DOHH2 (cell line): ENCODE measurements at regions not wholly inside any gene's neighbourhood (a gene's known extent, or its start where the extent isn't known, plus 50 kb on each side); places are given as distances from the start of the nearest gene placed in this dataset.

Experiments used
- H3F3A ChIP-seq: fragments of 200-600 bp; sonication (generic), shearing (Covaris generic); 2 replicates; pipeline ENCODE4 v1.6.0; 2016; ENCODE audit warnings: antibody characterized with exemption, mild to moderate bottlenecking; ENCODE audit not compliant: control insufficient read depth, insufficient read depth
- H3K27ac ChIP-seq: fragments of 200-600 bp; sonication (generic); 2 replicates; pipeline ENCODE4 v1.5.1; 2014; ENCODE audit warnings: low read depth, mild to moderate bottlenecking, low read length, moderate library complexity
- H3K27me3 ChIP-seq: fragments of 200-600 bp; sonication (generic); 2 replicates; pipeline ENCODE4 v1.6.1; 2014; ENCODE audit warnings: mild to moderate bottlenecking, low read length, mixed read lengths; ENCODE audit not compliant: control insufficient read depth
- H3K36me3 ChIP-seq: fragments of 200-600 bp; sonication (generic); 2 replicates; pipeline ENCODE4 v1.6.1; 2014; ENCODE audit warnings: mild to moderate bottlenecking, low read length, moderate library complexity, mixed read lengths; ENCODE audit not compliant: control insufficient read depth
- H3K4me1 ChIP-seq: fragments of 200-600 bp; sonication (generic); 2 replicates; pipeline ENCODE4 v1.6.1; 2014; ENCODE audit warnings: mild to moderate bottlenecking, low read length, mixed read lengths; ENCODE audit not compliant: control insufficient read depth
- H3K4me2 ChIP-seq: fragments of 200-600 bp; sonication (generic); 2 replicates; pipeline ENCODE4 v1.6.0; 2014; ENCODE audit warnings: mild to moderate bottlenecking, low read length, moderate library complexity
- H3K4me3 ChIP-seq: fragments of 200-600 bp; sonication (generic); 2 replicates; pipeline ENCODE4 v1.5.1; 2014; ENCODE audit warnings: mild to moderate bottlenecking, low read length, mixed read lengths
- H3K79me2 ChIP-seq: fragments of 200-600 bp; sonication (generic); 2 replicates; pipeline ENCODE4 v1.6.1; 2014; ENCODE audit warnings: mild to moderate bottlenecking, low read length, mixed read lengths; ENCODE audit not compliant: control insufficient read depth
- H3K9me2 ChIP-seq: fragments of 200-600 bp; sonication (generic); replicated peaks from 2 replicates; pipeline ENCODE4 v1.6.1; 2014; ENCODE audit warnings: mild to moderate bottlenecking, low read length, mixed read lengths; ENCODE audit not compliant: control insufficient read depth
- H3K9me3 ChIP-seq: fragments of 200-600 bp; sonication (generic); 2 replicates; pipeline ENCODE4 v1.6.1; 2014; ENCODE audit warnings: antibody characterized with exemption, low read length, mixed read lengths; ENCODE audit not compliant: control insufficient read depth, insufficient read depth
- H4K20me1 ChIP-seq: fragments of 200-600 bp; sonication (generic); 2 replicates; pipeline ENCODE4 v1.6.0; 2014; ENCODE audit warnings: low read depth, mild to moderate bottlenecking, antibody characterized with exemption, low read length, moderate library complexity; ENCODE audit not compliant: control insufficient read depth, insufficient read depth
- EZH2phosphoT487 ChIP-seq: fragments of 200-600 bp; sonication (generic); IDR thresholded peaks from 2 replicates; pipeline ENCODE4 v1.6.1; 2017; ENCODE audit warnings: borderline replicate concordance, mild to moderate bottlenecking, antibody characterized with exemption, low read length, moderate library complexity, mixed read lengths
- TF ChIP-seq, protein P1 (sequence below): fragments of 200-600 bp; sonication (generic); IDR thresholded peaks from one replicate; pipeline ENCODE4 v1.5.1; 2014; ENCODE audit warnings: antibody characterized with exemption, mild to moderate bottlenecking, low read depth, low read length; ENCODE audit not compliant: poor library complexity, severe bottlenecking

DNA sequence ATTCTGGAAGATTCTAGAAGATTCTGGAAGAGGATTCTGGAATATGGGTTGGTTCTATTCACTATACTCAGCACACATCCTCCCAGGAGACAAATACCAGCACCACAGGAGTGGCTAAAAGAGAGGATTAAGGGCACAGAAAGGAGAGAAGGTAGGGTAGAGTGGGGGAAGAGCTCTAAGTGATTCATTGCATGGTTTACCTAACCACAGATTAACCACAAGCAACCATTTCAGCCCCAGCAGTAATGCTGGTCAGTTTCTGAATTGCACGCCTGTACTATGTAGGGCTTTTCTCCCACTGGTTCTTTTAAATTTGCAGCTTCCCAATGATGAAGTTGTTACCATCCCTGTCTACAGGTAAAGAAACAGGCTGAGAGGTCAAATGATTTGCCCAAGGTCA is 192.7 kb upstream of the PMEPA1 start:
- no peak overlapping the region for H3K27ac ChIP-seq
- no peak for TF ChIP-seq EZH2phosphoT487
- H3F3A ChIP-seq = no peaks in the 10 kb centered on the region
- H3K4me2 ChIP-seq = no peak overlapping the region
- H3K9me3 ChIP-seq = no peaks in the 10 kb centered on the region
- peaks cover 34% of the 10 kb centered on the region for H3K27me3 ChIP-seq
- peaks cover 3% of the 10 kb centered on the region; the same call in 1 of the 2 replicates for H3K4me1 ChIP-seq
- H3K9me2 ChIP-seq = no peaks in the 10 kb centered on the region
- H3K36me3 ChIP-seq = no peaks in the 10 kb centered on the region
- no peak overlapping the region for H3K4me3 ChIP-seq
- H3K79me2 ChIP-seq = no peaks in the 10 kb centered on the region
- H4K20me1 ChIP-seq = no peaks in the 10 kb centered on the region

DNA sequence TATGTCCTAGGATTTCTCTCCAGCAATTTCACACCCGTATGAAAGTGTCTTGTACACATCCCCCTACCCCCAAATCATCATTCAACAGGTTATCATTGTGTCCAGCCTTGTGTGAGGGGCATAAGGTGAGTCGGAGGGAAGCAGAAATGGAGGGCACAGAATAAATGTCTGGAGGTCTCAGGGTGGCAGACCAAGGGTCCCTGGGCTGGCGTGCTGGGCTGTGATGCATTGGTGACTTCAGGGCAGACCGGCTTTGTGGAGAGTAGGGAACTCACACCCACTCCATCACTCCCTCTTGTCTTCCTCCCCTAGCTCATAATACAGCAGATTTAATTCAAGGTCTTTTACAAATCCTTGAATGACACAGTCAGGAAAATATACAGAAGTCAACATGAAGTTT is 191.7 kb upstream of the PMEPA1 start:
- Histone ChIP-seq H3K36me3 (no peaks in the 10 kb centered on the region), H3K27me3 (peaks cover 34% of the 10 kb centered on the region), H3K4me2 (no peak overlapping the region), H4K20me1 (no peaks in the 10 kb centered on the region), H3K79me2 (no peaks in the 10 kb centered on the region), H3K9me2 (no peaks in the 10 kb centered on the region), H3K4me3 (no peak overlapping the region), H3K4me1 (peaks cover 3% of the 10 kb centered on the region; the same call in 1 of the 2 replicates), H3K27ac (no peak overlapping the region), H3K9me3 (no peaks in the 10 kb centered on the region), H3F3A (no peaks in the 10 kb centered on the region)
- TF ChIP-seq EZH2phosphoT487 = no peak
- TF ChIP-seq, protein P1, sequence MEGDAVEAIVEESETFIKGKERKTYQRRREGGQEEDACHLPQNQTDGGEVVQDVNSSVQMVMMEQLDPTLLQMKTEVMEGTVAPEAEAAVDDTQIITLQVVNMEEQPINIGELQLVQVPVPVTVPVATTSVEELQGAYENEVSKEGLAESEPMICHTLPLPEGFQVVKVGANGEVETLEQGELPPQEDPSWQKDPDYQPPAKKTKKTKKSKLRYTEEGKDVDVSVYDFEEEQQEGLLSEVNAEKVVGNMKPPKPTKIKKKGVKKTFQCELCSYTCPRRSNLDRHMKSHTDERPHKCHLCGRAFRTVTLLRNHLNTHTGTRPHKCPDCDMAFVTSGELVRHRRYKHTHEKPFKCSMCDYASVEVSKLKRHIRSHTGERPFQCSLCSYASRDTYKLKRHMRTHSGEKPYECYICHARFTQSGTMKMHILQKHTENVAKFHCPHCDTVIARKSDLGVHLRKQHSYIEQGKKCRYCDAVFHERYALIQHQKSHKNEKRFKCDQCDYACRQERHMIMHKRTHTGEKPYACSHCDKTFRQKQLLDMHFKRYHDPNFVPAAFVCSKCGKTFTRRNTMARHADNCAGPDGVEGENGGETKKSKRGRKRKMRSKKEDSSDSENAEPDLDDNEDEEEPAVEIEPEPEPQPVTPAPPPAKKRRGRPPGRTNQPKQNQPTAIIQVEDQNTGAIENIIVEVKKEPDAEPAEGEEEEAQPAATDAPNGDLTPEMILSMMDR = no peak

DNA sequence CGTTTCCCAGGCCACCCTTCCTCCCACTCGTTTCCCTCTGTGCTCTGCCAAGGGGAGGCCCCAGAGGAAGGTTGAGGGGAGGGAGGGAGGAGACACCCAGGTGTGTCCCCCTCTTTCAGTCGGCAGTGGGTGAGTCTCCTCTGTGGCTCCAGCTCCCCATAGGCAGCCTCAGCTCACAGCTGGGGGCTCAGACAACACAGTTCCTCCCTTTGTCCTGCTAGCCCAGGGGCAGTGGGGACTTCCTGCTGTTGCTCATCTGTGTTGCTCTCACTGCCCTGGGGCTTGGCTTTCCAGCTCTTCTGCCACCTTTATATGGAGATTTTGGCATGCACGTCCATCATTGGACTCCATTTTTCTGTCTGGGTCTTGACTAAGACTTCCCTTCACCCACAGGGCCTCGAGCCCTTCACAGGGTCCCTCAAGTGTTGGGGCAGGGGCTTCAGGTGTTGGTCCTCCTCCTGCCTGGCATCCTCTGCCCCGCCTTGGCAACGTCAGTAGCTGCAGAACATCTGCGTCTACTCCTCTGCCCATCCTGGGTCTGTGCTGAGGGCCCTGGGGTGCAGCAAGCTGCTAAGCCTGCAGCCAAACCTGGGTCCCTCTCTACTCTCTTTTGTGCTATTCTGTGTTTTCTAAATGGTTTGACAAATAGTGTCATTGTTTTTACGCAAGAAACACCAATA is 190.6 kb upstream of the PMEPA1 start:
- Histone ChIP-seq H4K20me1 (no peaks in the 10 kb centered on the region), H3K9me2 (no peaks in the 10 kb centered on the region), H3K4me1 (peaks cover 3% of the 10 kb centered on the region; the same call in 1 of the 2 replicates), H3K9me3 (no peaks in the 10 kb centered on the region), H3K79me2 (no peaks in the 10 kb centered on the region), H3K27ac (no peak overlapping the region), H3K36me3 (no peaks in the 10 kb centered on the region), H3K4me2 (no peak overlapping the region), H3F3A (no peaks in the 10 kb centered on the region), H3K4me3 (no peak overlapping the region), H3K27me3 (peaks cover 25% of the 10 kb centered on the region)
- no peak for TF ChIP-seq EZH2phosphoT487
- TF ChIP-seq, protein P1 = no peak

DNA sequence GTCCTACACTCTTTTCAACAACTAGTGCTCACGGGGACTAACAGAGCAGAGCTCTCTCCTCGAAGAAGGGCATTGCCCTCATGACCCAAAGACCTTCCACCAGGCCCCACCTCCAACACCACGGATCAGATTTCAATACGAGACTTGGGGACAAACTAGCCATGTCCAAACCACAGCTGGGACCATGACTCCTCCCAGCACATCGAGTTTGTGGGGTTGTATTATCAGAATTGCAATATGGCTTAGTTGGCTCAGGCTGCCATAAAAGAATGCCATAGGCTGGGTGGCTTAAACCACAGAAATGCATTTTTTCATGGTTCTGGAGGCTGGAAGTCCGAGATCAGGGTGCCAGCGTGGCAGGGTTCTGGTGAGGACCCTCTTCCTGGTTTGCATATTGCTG is 189.7 kb upstream of the PMEPA1 start:
- Histone ChIP-seq H3K4me1 (peaks cover 3% of the 10 kb centered on the region; the same call in 1 of the 2 replicates), H4K20me1 (no peaks in the 10 kb centered on the region), H3F3A (no peaks in the 10 kb centered on the region), H3K27me3 (peaks cover 18% of the 10 kb centered on the region), H3K9me3 (no peaks in the 10 kb centered on the region), H3K27ac (no peak overlapping the region), H3K9me2 (no peaks in the 10 kb centered on the region), H3K36me3 (no peaks in the 10 kb centered on the region), H3K4me2 (no peak overlapping the region), H3K4me3 (no peak overlapping the region), H3K79me2 (no peaks in the 10 kb centered on the region)
- TF ChIP-seq EZH2phosphoT487 = no peak
- TF ChIP-seq, protein P1 = no peak
